Adrenal gland (tissue), 5 donors: ENCODE measurements at regions not wholly inside any gene's neighbourhood (a gene's known extent, or its start where the extent isn't known, plus 50 kb on each side); places are given as distances from the start of the nearest gene placed in this dataset.
A peak's percentile ranks its signal among the peaks of the same experiment; 100 is the strongest.

ENCODE experiments used
- CTCF ChIP-seq, 6 experiments: fragments of 450-650 bp in 4 of 6; fragments of 200-600 bp in 2 of 6; sonication (generic) in 1 of 6; IDR thresholded peaks; 1 replicate in 5 of 6; 2 replicates in 1 of 6; pipeline versions ENCODE4 v1.5.1 to v1.8.0; 2016 to 2021; ENCODE audit warnings: antibody characterized with exemption in 6 of 6, mild to moderate bottlenecking in 2 of 6, moderate library complexity in 1 of 6
- POLR2A ChIP-seq, 2 donors: fragments of 450-650 bp; IDR thresholded peaks; one replicate each; pipeline ENCODE4 v1.6.1; 2017; ENCODE audit warnings: antibody characterized with exemption in 2 of 2, mild to moderate bottlenecking in 2 of 2, moderate library complexity in 1 of 2
- donor health status: DM: no; HTN: no; CAD: no.

GRCh38 chr11:70755410-70756158, 357.3 kb downstream of the CTTN start:
- TF ChIP-seq CTCF (IDR thresholded peaks at IDR 0.05) (peak; percentile 98 to 100 (median 99)), POLR2A (IDR thresholded peaks at IDR 0.05) (no peak)
